OCI-LY3 (cell line): ENCODE measurements at regions not wholly inside any gene's neighbourhood (a gene's known extent, or its start where the extent isn't known, plus 50 kb on each side); places are given as distances from the start of the nearest gene placed in this dataset.

Source experiments
- CTCF ChIP-seq: fragments of 200-600, 300-600 bp; sonication (generic); IDR thresholded peaks from 2 replicates; pipeline ENCODE4 v1.5.1; 2014; ENCODE audit warnings: antibody characterized with exemption, low read length, low read depth
- EZH2phosphoT487 ChIP-seq: fragments of 200-600 bp; shearing (Covaris generic); IDR thresholded peaks from 2 replicates; pipeline ENCODE4 v1.6.1; 2018; ENCODE audit warnings: antibody characterized with exemption, mixed run types, low read depth

GRCh38 chr4:67083496-67083895 is 461.8 kb downstream of the CENPC start:
- TF ChIP-seq CTCF (no peak), EZH2phosphoT487 (no peak)
